H9 (cell line): ENCODE measurements at regions not wholly inside any gene's neighbourhood (a gene's known extent, or its start where the extent isn't known, plus 50 kb on each side); places are given as distances from the start of the nearest gene placed in this dataset.

ENCODE experiments used
- DNase-seq: peaks from one replicate; pipeline ENCODE4 v3.0.0-alpha.2; 2017
- H2AFZ ChIP-seq: one replicate; pipeline ENCODE4 v1.6.1; 2013; ENCODE audit warnings: mild to moderate bottlenecking, low read length, control low read depth, moderate library complexity
- H2AK5ac ChIP-seq: 2 replicates; pipeline ENCODE4 v1.6.1; 2013; ENCODE audit warnings: low read length, control low read depth, mixed read lengths; ENCODE audit not compliant: insufficient read length
- H2BK120ac ChIP-seq: one replicate; pipeline ENCODE4 v1.6.1; 2013; ENCODE audit warnings: low read depth, mild to moderate bottlenecking, low read length, control low read depth, inconsistent platforms; ENCODE audit not compliant: poor library complexity, severe bottlenecking
- H2BK12ac ChIP-seq: 2 replicates; pipeline ENCODE4 v1.6.1; 2013; ENCODE audit warnings: low read length, control low read depth, mixed read lengths, low read depth; ENCODE audit not compliant: insufficient read length
- H2BK15ac ChIP-seq: 2 replicates; pipeline ENCODE4 v1.6.1; 2013; ENCODE audit warnings: low read depth, low read length, control low read depth
- H2BK20ac ChIP-seq: one replicate; pipeline ENCODE4 v1.6.1; 2013; ENCODE audit warnings: low read depth, mild to moderate bottlenecking, low read length, control low read depth, inconsistent platforms; ENCODE audit not compliant: poor library complexity, severe bottlenecking
- H2BK5ac ChIP-seq: 2 replicates; pipeline ENCODE4 v1.6.1; 2013; ENCODE audit warnings: low read length, control low read depth, mixed read lengths; ENCODE audit not compliant: insufficient read length
- H3K14ac ChIP-seq: 2 replicates; pipeline ENCODE4 v1.6.1; 2013; ENCODE audit warnings: low read length, control low read depth; ENCODE audit not compliant: insufficient read depth
- H3K18ac ChIP-seq: 2 replicates; pipeline ENCODE4 v1.6.1; 2013; ENCODE audit warnings: low read depth, mild to moderate bottlenecking, mixed read lengths, low read length, control low read depth; ENCODE audit not compliant: insufficient read length
- H3K23ac ChIP-seq: 2 replicates; pipeline ENCODE4 v1.6.1; 2013; ENCODE audit warnings: low read length, control low read depth, mixed read lengths, low read depth; ENCODE audit not compliant: insufficient read length
- H3K23me2 ChIP-seq: 2 replicates; pipeline ENCODE4 v1.6.1; 2013; ENCODE audit warnings: low read depth, mild to moderate bottlenecking, mixed read lengths, low read length, control low read depth; ENCODE audit not compliant: insufficient read length, poor library complexity, severe bottlenecking
- H3K27ac ChIP-seq: 2 replicates; pipeline ENCODE4 v1.5.1; 2013; ENCODE audit warnings: low read length, control low read depth, mixed read lengths, low read depth; ENCODE audit not compliant: insufficient read length
- H3K27me3 ChIP-seq: 2 replicates; pipeline ENCODE4 v1.6.1; 2013; ENCODE audit warnings: low read length, control low read depth, inconsistent platforms; ENCODE audit not compliant: insufficient read depth
- H3K4ac ChIP-seq: 2 replicates; pipeline ENCODE4 v1.6.1; 2013; ENCODE audit warnings: low read depth, mild to moderate bottlenecking, control low read depth, inconsistent platforms, low read length, moderate library complexity
- H3K4me1 ChIP-seq: 2 replicates; pipeline ENCODE4 v1.6.1; 2013; ENCODE audit warnings: low read length, control low read depth, inconsistent platforms; ENCODE audit not compliant: insufficient read depth
- H3K4me2 ChIP-seq: 2 replicates; pipeline ENCODE4 v1.6.1; 2013; ENCODE audit warnings: low read length, control low read depth, mixed read lengths; ENCODE audit not compliant: insufficient read length, insufficient read depth
- H3K56ac ChIP-seq: 2 replicates; pipeline ENCODE4 v1.6.1; 2013; ENCODE audit warnings: low read depth, mild to moderate bottlenecking, mixed read lengths, low read length, control low read depth; ENCODE audit not compliant: insufficient read length
- H3K79me1 ChIP-seq: 2 replicates; pipeline ENCODE4 v1.6.1; 2013; ENCODE audit warnings: low read depth, mild to moderate bottlenecking, moderate library complexity, low read length, control low read depth, inconsistent platforms; ENCODE audit not compliant: insufficient read depth, poor library complexity, severe bottlenecking
- H3K79me2 ChIP-seq: 2 replicates; pipeline ENCODE4 v1.6.1; 2013; ENCODE audit warnings: low read length, control low read depth, inconsistent platforms; ENCODE audit not compliant: insufficient read depth
- H3K9ac ChIP-seq: 2 replicates; pipeline ENCODE4 v1.6.1; 2013; ENCODE audit warnings: low read length, control low read depth, mixed read lengths; ENCODE audit not compliant: insufficient read length; ENCODE audit errors: extremely low read depth
- H3K9me3 ChIP-seq: one replicate; pipeline ENCODE4 v1.6.1; 2013; ENCODE audit warnings: low read depth, low read length, inconsistent platforms; ENCODE audit not compliant: control insufficient read depth
- H3T11ph ChIP-seq: one replicate; pipeline ENCODE4 v1.6.1; 2013; ENCODE audit warnings: mild to moderate bottlenecking, low read length, control low read depth, inconsistent platforms
- H4K20me1 ChIP-seq: one replicate; pipeline ENCODE4 v1.6.1; 2013; ENCODE audit not compliant: control insufficient read depth, insufficient read length, insufficient read depth
- H4K5ac ChIP-seq: 2 replicates; pipeline ENCODE4 v1.6.1; 2013; ENCODE audit warnings: low read depth, mild to moderate bottlenecking, mixed read lengths, low read length, control low read depth; ENCODE audit not compliant: insufficient read length
- H4K8ac ChIP-seq: replicated peaks from 2 replicates; pipeline ENCODE4 v1.6.1; 2013; ENCODE audit warnings: low read length, control low read depth, mixed read lengths, low read depth; ENCODE audit not compliant: insufficient read length
- H4K91ac ChIP-seq: 2 replicates; pipeline ENCODE4 v1.6.1; 2013; ENCODE audit warnings: low read depth, mild to moderate bottlenecking, moderate library complexity, mixed read lengths, low read length, control low read depth; ENCODE audit not compliant: insufficient read length
- H3K27ac Mint-ChIP-seq, 3 experiments: 2 replicates in 2 of 3; 3 replicates in 1 of 3; pipeline ENCODE4 v1.8.0; 2020 to 2021; ENCODE audit warnings: mixed read lengths in 3 of 3, mild to moderate bottlenecking in 1 of 3, moderate library complexity in 1 of 3
- H3K27me3 Mint-ChIP-seq: 2 replicates; pipeline ENCODE4 v1.8.0; 2021; ENCODE audit warnings: low read depth, mild to moderate bottlenecking, moderate library complexity, mixed read lengths
- H3K36me3 Mint-ChIP-seq, 3 experiments: 2 replicates in 2 of 3; 3 replicates in 1 of 3; pipeline ENCODE4 v1.8.0; 2020 to 2021; ENCODE audit warnings: low read depth in 3 of 3, mixed read lengths in 3 of 3; ENCODE audit not compliant: insufficient read depth in 1 of 3
- H3K4me1 Mint-ChIP-seq, 2 experiments: 2 replicates each; pipeline ENCODE4 v1.8.0; 2020; ENCODE audit warnings: mixed read lengths in 2 of 2
- H3K4me3 Mint-ChIP-seq, 2 experiments: 2 replicates in 1 of 2; 3 replicates in 1 of 2; pipeline ENCODE4 v1.8.0; 2020 to 2021; ENCODE audit warnings: mild to moderate bottlenecking in 2 of 2, mixed read lengths in 2 of 2, moderate library complexity in 1 of 2
- H3K9me3 Mint-ChIP-seq, 2 experiments: 2 replicates in 1 of 2; 3 replicates in 1 of 2; pipeline ENCODE4 v1.8.0; 2020; ENCODE audit warnings: mild to moderate bottlenecking in 2 of 2, mixed read lengths in 2 of 2, moderate library complexity in 1 of 2
- WGBS: extraction: QIAGEN DNeasy Blood & Tissue Kit; methylation state at CpG from one replicate; pipeline ENCODE4 v1.1.7; 2013; ENCODE audit warnings: missing lambda C conversion rate, low lambda C conversion rate, mixed read lengths; ENCODE audit not compliant: insufficient read length; ENCODE audit errors: extremely low coverage; 5-methylcytosine and 5-hydroxymethylcytosine counted together
- TF ChIP-seq, protein P1 (sequence below): fragments of 200-600 bp; sonication (generic); conservative IDR thresholded peaks from 3 replicates; pipeline ENCODE4 v1.8.0; 2021; ENCODE audit warnings: antibody characterized with exemption, mild to moderate bottlenecking

DNA sequence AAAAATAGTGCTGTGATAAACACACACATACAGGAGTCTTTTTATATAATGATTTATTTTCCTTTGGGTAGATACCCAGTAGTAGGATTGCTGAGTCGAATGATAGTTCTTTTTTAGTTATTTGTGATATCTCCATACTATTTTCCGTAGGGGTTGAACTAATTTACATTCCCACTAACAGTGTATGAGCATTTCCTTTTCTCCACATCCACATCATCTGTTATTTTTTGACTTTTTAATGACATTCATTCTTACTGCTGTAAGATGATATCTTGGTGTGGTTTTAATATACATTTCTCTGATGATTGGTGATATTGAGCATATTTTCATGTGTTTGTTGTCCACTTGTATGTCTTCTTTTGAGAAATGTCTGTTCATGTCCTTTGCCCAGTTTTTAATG, 78.3 kb downstream of the NIBAN1 start:
- Mint-ChIP-seq H3K4me1 (peaks cover 10% of the 10 kb centered on the region in 2 experiments), H3K36me3 (peaks cover 0 to 15% (median 2%) of the 10 kb centered on the region in 3 experiments; a peak in 6 of 7 replicates), H3K27me3 (no peaks in the 10 kb centered on the region), H3K4me3 (no peak overlapping the region), H3K27ac (no peak overlapping the region), H3K9me3 (no peaks in the 10 kb centered on the region)
- Histone ChIP-seq H2AK5ac (no peak overlapping the region), H2AFZ (no peak overlapping the region), H3K4ac (no peak overlapping the region), H3K79me2 (no peaks in the 10 kb centered on the region), H3K27ac (no peak overlapping the region), H3K14ac (no peak overlapping the region), H4K8ac (no peak overlapping the region), H3K4me1 (peaks cover 5% of the 10 kb centered on the region; the same call in 1 of the 2 replicates), H2BK20ac (no peak overlapping the region), H4K20me1 (no peaks in the 10 kb centered on the region), H2BK120ac (no peak overlapping the region), H2BK5ac (no peak overlapping the region), H3K9ac (no peak overlapping the region), H3K79me1 (no peaks in the 10 kb centered on the region), H3K9me3 (no peaks in the 10 kb centered on the region), H4K5ac (no peak overlapping the region), H3K27me3 (no peaks in the 10 kb centered on the region), H3K23me2 (no peaks in the 10 kb centered on the region), H3T11ph (no peak overlapping the region), H3K18ac (no peak overlapping the region), H2BK15ac (no peak overlapping the region), H2BK12ac (no peak overlapping the region), H4K91ac (no peak overlapping the region), H3K4me2 (no peak overlapping the region), H3K56ac (no peak overlapping the region), H3K23ac (no peak overlapping the region)
- WGBS: no CpG with 5 or more reads among the region's 2 CpGs
- TF ChIP-seq, protein P1, sequence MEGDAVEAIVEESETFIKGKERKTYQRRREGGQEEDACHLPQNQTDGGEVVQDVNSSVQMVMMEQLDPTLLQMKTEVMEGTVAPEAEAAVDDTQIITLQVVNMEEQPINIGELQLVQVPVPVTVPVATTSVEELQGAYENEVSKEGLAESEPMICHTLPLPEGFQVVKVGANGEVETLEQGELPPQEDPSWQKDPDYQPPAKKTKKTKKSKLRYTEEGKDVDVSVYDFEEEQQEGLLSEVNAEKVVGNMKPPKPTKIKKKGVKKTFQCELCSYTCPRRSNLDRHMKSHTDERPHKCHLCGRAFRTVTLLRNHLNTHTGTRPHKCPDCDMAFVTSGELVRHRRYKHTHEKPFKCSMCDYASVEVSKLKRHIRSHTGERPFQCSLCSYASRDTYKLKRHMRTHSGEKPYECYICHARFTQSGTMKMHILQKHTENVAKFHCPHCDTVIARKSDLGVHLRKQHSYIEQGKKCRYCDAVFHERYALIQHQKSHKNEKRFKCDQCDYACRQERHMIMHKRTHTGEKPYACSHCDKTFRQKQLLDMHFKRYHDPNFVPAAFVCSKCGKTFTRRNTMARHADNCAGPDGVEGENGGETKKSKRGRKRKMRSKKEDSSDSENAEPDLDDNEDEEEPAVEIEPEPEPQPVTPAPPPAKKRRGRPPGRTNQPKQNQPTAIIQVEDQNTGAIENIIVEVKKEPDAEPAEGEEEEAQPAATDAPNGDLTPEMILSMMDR: no peak
- DNase-seq: no peak
